DND-41 (cell line): ENCODE measurements at regions not wholly inside any gene's neighbourhood (a gene's known extent, or its start where the extent isn't known, plus 50 kb on each side); places are given as distances from the start of the nearest gene placed in this dataset.

Experiments used
- EZH2 ChIP-seq: IDR thresholded peaks from 3 replicates; pipeline ENCODE4 v1.6.1; 2012; ENCODE audit warnings: borderline replicate concordance, low read depth, mild to moderate bottlenecking, moderate library complexity, low read length, inconsistent platforms; ENCODE audit not compliant: severe bottlenecking
- TF ChIP-seq, protein P1 (sequence below): IDR thresholded peaks from 2 replicates; pipeline ENCODE4 v1.5.1; 2012; ENCODE audit warnings: borderline replicate concordance, low read length, moderate library complexity, mild to moderate bottlenecking; ENCODE audit not compliant: poor library complexity, severe bottlenecking; ENCODE audit errors: extremely low read depth

DNA sequence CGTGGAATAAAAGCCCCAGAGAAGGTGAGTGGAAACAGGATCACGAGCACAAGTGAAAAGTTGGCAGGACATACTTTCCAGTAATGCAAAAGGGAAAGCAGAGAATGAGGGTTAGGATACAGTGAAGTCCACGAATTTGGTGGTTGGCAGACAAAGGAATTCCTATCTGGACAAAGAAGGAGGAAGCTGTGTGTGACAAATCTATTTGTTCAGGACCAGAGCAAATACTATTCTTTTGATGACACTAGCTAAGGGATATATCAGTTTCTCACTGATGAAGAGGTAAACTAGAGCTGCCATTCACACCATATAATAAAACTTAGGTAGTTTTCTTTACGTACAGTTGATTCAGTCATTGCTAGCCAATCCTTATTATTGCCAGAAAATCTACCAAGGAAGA, 156.8 kb upstream of the GRIK2 start:
- TF ChIP-seq, protein P1, sequence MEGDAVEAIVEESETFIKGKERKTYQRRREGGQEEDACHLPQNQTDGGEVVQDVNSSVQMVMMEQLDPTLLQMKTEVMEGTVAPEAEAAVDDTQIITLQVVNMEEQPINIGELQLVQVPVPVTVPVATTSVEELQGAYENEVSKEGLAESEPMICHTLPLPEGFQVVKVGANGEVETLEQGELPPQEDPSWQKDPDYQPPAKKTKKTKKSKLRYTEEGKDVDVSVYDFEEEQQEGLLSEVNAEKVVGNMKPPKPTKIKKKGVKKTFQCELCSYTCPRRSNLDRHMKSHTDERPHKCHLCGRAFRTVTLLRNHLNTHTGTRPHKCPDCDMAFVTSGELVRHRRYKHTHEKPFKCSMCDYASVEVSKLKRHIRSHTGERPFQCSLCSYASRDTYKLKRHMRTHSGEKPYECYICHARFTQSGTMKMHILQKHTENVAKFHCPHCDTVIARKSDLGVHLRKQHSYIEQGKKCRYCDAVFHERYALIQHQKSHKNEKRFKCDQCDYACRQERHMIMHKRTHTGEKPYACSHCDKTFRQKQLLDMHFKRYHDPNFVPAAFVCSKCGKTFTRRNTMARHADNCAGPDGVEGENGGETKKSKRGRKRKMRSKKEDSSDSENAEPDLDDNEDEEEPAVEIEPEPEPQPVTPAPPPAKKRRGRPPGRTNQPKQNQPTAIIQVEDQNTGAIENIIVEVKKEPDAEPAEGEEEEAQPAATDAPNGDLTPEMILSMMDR = no peak
- no peak for TF ChIP-seq EZH2
